Ovary (tissue), 3 donors: ENCODE measurements at regions not wholly inside any gene's neighbourhood (a gene's known extent, or its start where the extent isn't known, plus 50 kb on each side); places are given as distances from the start of the nearest gene placed in this dataset.

ENCODE experiments used
- CTCF ChIP-seq, 3 donors: fragments of 450-650 bp in 2 of 3; fragments of 200-600 bp in 1 of 3; IDR thresholded peaks; one replicate each; pipeline versions ENCODE4 v1.5.1 to v1.8.0; 2016 to 2022; ENCODE audit warnings: antibody characterized with exemption in 3 of 3, mild to moderate bottlenecking in 1 of 3
- POLR2A ChIP-seq: fragments of 450-650 bp; IDR thresholded peaks from one replicate; pipeline ENCODE4 v1.6.1; 2017; ENCODE audit warnings: antibody characterized with exemption, mild to moderate bottlenecking, moderate library complexity
- donor health status: DM: no; HTN: no; CAD: no.

- TF ChIP-seq CTCF (IDR thresholded peaks at IDR 0.05) = no peak
- TF ChIP-seq POLR2A = no peak
Measured at GRCh38 chr3:193897731-193898180, 238.2 kb upstream of the HES1 start.
